Glutamatergic neuron (in vitro differentiated cells): ENCODE measurements at regions not wholly inside any gene's neighbourhood (a gene's known extent, or its start where the extent isn't known, plus 50 kb on each side); places are given as distances from the start of the nearest gene placed in this dataset.
"Not testable (repeated sequence)": the region's sequence is repeated elsewhere in the genome, so short reads cannot be mapped to it uniquely, and the experiment has no call there.

Experiments
- DNase-seq: peaks from one replicate; pipeline ENCODE4 v3.0.0; 2022
- H3K27ac Mint-ChIP-seq: one replicate; pipeline ENCODE4 v1.8.0; 2020; ENCODE audit warnings: mild to moderate bottlenecking, mixed read lengths, inconsistent platforms; ENCODE audit not compliant: unreplicated experiment
- H3K27me3 Mint-ChIP-seq: one replicate; pipeline ENCODE4 v1.8.0; 2020; ENCODE audit warnings: mild to moderate bottlenecking, moderate library complexity, mixed read lengths, inconsistent platforms; ENCODE audit not compliant: unreplicated experiment
- H3K36me3 Mint-ChIP-seq: one replicate; pipeline ENCODE4 v1.8.0; 2020; ENCODE audit warnings: mild to moderate bottlenecking, mixed read lengths, inconsistent platforms; ENCODE audit not compliant: unreplicated experiment
- H3K4me1 Mint-ChIP-seq: one replicate; pipeline ENCODE4 v1.8.0; 2020; ENCODE audit warnings: mild to moderate bottlenecking, low read depth, mixed read lengths, inconsistent platforms; ENCODE audit not compliant: unreplicated experiment
- H3K4me3 Mint-ChIP-seq: one replicate; pipeline ENCODE4 v1.8.0; 2020; ENCODE audit warnings: mild to moderate bottlenecking, mixed read lengths, inconsistent platforms; ENCODE audit not compliant: unreplicated experiment
- H3K9me3 Mint-ChIP-seq: one replicate; pipeline ENCODE4 v1.8.0; 2020; ENCODE audit warnings: mild to moderate bottlenecking, moderate library complexity, mixed read lengths, inconsistent platforms; ENCODE audit not compliant: unreplicated experiment
- TF ChIP-seq, protein P1 (sequence below): fragments of 200-600 bp; sonication (generic); IDR thresholded peaks from one replicate; pipeline ENCODE4 v1.5.0; 2021; ENCODE audit not compliant: partially characterized antibody, unreplicated experiment

DNA sequence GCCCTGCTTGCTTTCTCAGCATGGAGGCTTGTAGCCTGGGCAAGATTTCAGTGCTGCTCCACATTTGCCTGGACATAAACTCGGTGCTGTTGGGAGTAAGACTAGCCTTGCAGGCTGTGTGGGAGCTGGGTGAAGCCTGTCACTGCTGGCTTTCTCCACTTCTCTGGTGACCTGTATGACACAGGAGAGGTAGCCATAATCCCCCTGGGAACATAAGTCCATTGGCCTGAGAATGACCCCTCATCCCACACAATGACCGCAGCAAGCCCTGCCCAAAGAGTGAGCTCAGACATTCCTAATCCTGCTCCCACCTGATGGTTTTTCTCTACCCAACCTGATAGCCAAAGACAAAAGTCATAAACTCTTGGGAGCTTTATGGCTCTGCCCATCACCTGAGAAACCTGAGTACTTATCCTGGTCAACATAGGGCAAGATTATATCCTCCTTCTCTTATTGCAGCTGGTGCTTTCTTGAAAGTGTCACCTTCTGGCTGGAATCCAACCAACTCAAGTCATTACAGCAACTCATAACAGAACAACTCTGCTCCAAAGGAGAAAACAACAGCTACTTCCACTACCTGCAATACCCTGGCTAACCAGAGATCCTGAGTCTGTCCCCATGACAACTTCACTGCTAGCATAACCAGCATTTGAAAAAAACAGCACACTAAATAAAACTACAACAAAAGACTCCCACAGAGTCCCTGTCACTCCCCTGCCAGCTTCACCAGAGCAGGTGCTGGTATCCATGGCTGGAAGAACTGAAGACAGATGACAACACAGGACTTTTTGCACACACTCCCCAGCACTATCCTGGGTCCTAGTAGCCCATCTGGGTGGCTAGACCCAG is 834.4 kb upstream of the DDX18 start:
- Mint-ChIP-seq H3K4me3 (no peak overlapping the region), H3K4me1 (no peaks in the 10 kb centered on the region), H3K9me3 (no peaks in the 10 kb centered on the region), H3K36me3 (no peaks in the 10 kb centered on the region), H3K27ac (no peak overlapping the region), H3K27me3 (peaks cover 3% of the 10 kb centered on the region)
- TF ChIP-seq, protein P1, sequence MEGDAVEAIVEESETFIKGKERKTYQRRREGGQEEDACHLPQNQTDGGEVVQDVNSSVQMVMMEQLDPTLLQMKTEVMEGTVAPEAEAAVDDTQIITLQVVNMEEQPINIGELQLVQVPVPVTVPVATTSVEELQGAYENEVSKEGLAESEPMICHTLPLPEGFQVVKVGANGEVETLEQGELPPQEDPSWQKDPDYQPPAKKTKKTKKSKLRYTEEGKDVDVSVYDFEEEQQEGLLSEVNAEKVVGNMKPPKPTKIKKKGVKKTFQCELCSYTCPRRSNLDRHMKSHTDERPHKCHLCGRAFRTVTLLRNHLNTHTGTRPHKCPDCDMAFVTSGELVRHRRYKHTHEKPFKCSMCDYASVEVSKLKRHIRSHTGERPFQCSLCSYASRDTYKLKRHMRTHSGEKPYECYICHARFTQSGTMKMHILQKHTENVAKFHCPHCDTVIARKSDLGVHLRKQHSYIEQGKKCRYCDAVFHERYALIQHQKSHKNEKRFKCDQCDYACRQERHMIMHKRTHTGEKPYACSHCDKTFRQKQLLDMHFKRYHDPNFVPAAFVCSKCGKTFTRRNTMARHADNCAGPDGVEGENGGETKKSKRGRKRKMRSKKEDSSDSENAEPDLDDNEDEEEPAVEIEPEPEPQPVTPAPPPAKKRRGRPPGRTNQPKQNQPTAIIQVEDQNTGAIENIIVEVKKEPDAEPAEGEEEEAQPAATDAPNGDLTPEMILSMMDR: no peak
- no peak for DNase-seq

DNA sequence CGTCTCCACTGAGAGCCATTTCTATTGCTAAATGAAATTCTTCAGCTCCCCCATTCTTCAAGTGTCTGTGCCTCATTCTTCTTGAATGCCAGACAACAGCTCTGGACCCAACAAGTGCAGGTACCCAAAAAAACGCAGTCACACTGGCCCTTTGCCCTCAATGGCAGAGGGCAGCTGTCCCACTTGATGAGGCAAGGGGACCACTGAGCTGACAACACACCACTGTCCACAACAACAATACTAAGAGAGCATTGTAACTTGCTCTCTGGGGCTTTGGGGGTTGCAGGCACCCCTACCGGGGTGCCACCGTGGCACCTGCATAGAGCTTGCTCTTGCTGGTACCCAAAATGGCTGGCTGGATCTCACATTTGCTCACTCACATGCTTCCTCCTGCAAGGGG is 827.0 kb upstream of the DDX18 start:
- TF ChIP-seq, protein P1: no peak
- Mint-ChIP-seq H3K36me3 (no peaks in the 10 kb centered on the region), H3K9me3 (no peaks in the 10 kb centered on the region), H3K27ac (no peak overlapping the region), H3K27me3 (no peaks in the 10 kb centered on the region), H3K4me3 (no peak overlapping the region), H3K4me1 (no peaks in the 10 kb centered on the region)
- no peak for DNase-seq

DNA sequence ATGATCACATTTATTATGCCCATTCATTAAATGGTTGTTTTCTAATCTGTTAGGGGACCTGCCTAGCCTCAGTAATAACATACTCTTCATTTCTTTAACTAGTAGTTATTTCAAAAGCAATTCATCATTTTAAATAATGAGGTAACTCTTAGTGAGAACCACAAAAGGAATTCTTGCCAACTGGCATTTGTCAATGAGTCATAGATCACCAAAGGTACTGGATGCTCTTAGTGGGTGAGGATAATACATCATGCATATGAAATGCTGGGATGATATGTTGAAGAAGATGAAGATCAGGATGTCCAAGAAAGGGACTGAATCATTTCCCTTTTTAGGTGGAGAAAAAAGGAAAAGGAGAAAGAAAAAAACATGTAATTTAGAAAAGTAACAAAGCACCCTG is 826.2 kb upstream of the DDX18 start:
- no peak overlapping the region for H3K27ac Mint-ChIP-seq
- DNase-seq: no peak
- no peaks in the 10 kb centered on the region for H3K27me3 Mint-ChIP-seq
- no peaks in the 10 kb centered on the region for H3K36me3 Mint-ChIP-seq
- no peaks in the 10 kb centered on the region for H3K4me1 Mint-ChIP-seq
- TF ChIP-seq, protein P1: no peak
- H3K9me3 Mint-ChIP-seq: no peaks in the 10 kb centered on the region
- H3K4me3 Mint-ChIP-seq: no peak overlapping the region

DNA sequence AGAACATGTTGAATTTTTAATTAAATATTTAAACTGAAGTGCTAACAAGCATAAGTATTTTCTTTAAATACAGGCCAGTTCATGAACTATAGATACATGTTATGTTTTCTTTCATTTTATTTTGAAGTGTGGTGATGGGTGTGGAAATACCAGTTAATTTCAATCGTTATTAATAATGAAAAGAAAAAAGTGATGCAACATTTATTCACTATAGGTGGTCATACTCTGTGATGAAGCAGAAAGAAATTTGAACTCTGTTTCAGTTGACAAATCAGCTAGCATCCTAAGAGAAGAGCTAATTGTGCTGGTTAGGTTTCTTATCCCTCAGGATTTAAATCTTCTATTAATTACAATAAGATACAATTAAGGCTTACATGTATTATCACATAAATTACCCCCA is 795.1 kb upstream of the DDX18 start:
- H3K9me3 Mint-ChIP-seq: no peaks in the 10 kb centered on the region
- no peak overlapping the region for H3K4me3 Mint-ChIP-seq
- H3K4me1 Mint-ChIP-seq: no peaks in the 10 kb centered on the region
- TF ChIP-seq, protein P1: no peak
- H3K27ac Mint-ChIP-seq: no peak overlapping the region
- H3K27me3 Mint-ChIP-seq: no peaks in the 10 kb centered on the region
- no peak for DNase-seq
- no peaks in the 10 kb centered on the region for H3K36me3 Mint-ChIP-seq

DNA sequence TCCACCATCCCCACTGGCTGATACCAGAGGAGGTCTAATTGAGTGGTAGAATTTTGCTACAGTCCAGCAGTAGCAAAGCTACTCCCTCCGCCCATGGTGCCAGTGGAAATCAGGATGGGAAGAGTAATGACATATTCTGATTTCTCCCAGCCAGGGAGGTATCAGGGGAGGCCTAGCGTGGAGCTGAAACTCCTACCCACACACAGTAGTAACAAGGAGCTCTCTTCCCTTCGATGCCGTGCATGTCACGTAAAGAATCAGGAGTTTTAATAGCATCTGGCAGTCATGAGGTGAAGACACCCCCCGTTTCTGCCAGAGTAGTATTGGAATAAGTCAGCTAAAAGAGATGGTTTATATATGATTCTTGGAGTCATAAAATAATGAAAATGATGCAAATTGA is 786.8 kb upstream of the DDX18 start:
- H3K9me3 Mint-ChIP-seq: no peaks in the 10 kb centered on the region

DNA sequence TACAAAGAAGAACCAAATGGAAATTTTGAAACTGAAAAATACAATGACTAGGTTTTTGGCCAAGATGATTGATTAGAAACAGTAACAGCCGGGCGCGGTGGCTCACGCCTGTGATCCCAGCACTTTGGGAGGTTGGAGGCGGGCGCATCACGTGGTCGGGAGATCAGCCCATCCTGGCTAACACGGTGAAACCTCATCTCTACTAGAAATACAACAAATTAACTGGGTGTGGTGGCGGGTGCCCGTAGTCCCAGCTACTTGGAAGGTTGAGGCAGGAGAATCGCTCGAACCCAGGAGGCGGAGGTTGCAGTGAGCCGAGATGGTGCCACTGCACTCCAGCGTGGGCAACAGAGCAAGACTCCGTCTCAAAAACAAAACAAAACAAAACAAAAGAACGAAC is 785.8 kb upstream of the DDX18 start:
- DNase-seq, H3K4me1 Mint-ChIP-seq, H3K9me3 Mint-ChIP-seq, H3K4me3 Mint-ChIP-seq, H3K27ac Mint-ChIP-seq, H3K27me3 Mint-ChIP-seq, H3K36me3 Mint-ChIP-seq: not testable (repeated sequence)

More for the DNA sequence above, 786.8 kb upstream of the DDX18 start:
- no peak overlapping the region for H3K27ac Mint-ChIP-seq
- TF ChIP-seq, protein P1: no peak
- H3K4me1 Mint-ChIP-seq: no peaks in the 10 kb centered on the region
- H3K27me3 Mint-ChIP-seq: no peaks in the 10 kb centered on the region
- H3K4me3 Mint-ChIP-seq: no peak overlapping the region
- no peaks in the 10 kb centered on the region for H3K36me3 Mint-ChIP-seq
- no peak for DNase-seq
